OCI-LY3 (cell line): ENCODE measurements at regions not wholly inside any gene's neighbourhood (a gene's known extent, or its start where the extent isn't known, plus 50 kb on each side); places are given as distances from the start of the nearest gene placed in this dataset.

Experiments
- H2AFZ ChIP-seq: fragments of 200-600, 300-600 bp; shearing (Covaris generic); 2 replicates; pipeline ENCODE4 v1.6.0; 2014; ENCODE audit warnings: antibody characterized with exemption, low read depth, low read length
- H3K27ac ChIP-seq: fragments of 200-600, 300-600 bp; sonication (generic); 2 replicates; pipeline ENCODE4 v1.5.1; 2014; ENCODE audit warnings: mild to moderate bottlenecking, low read length, moderate library complexity, mixed read lengths
- H3K27me3 ChIP-seq: fragments of 200-600, 300-600 bp; sonication (generic); 2 replicates; pipeline ENCODE4 v1.6.1; 2014; ENCODE audit warnings: low read depth, low read length, mixed read lengths
- H3K36me3 ChIP-seq: fragments of 200-600, 300-600 bp; sonication (generic); replicated peaks from 2 replicates; pipeline ENCODE3; 2014; ENCODE audit warnings: low read depth, low read length, mixed read lengths
- H3K4me1 ChIP-seq: fragments of 300-600, 200-600 bp; sonication (generic); 2 replicates; pipeline ENCODE4 v1.6.1; 2014; ENCODE audit warnings: low read length, mixed read lengths
- H3K4me2 ChIP-seq: fragments of 200-600, 300-600 bp; sonication (generic); 2 replicates; pipeline ENCODE4 v1.6.1; 2014; ENCODE audit warnings: low read length, mixed read lengths
- H3K4me3 ChIP-seq: fragments of 300-600, 200-600 bp; sonication (generic); 2 replicates; pipeline ENCODE4 v1.5.1; 2014; ENCODE audit warnings: antibody characterized with exemption, mild to moderate bottlenecking, low read length, moderate library complexity
- H3K79me2 ChIP-seq: fragments of 300-600, 200-600 bp; shearing (Covaris generic); 2 replicates; pipeline ENCODE4 v1.6.1; 2014; ENCODE audit warnings: mild to moderate bottlenecking, low read length, mixed read lengths
- H3K9ac ChIP-seq: fragments of 300-600, 200-600 bp; shearing (Covaris generic); 2 replicates; pipeline ENCODE4 v1.6.0; 2014; ENCODE audit warnings: mild to moderate bottlenecking, low read length, moderate library complexity
- H3K9me3 ChIP-seq: fragments of 200-600, 300-600 bp; shearing (Covaris generic); 2 replicates; pipeline ENCODE4 v1.6.1; 2014; ENCODE audit warnings: low read length, mixed read lengths; ENCODE audit not compliant: insufficient read depth
- H4K20me1 ChIP-seq: fragments of 200-600, 300-600 bp; sonication (generic); 2 replicates; pipeline ENCODE4 v1.6.1; 2016; ENCODE audit warnings: low read length, mixed read lengths; ENCODE audit not compliant: insufficient read depth
- EZH2phosphoT487 ChIP-seq: fragments of 200-600 bp; shearing (Covaris generic); IDR thresholded peaks from 2 replicates; pipeline ENCODE4 v1.6.1; 2018; ENCODE audit warnings: antibody characterized with exemption, mixed run types, low read depth
- TF ChIP-seq, protein P1 (sequence below): fragments of 200-600, 300-600 bp; sonication (generic); IDR thresholded peaks from 2 replicates; pipeline ENCODE4 v1.5.1; 2014; ENCODE audit warnings: antibody characterized with exemption, low read length, low read depth

DNA sequence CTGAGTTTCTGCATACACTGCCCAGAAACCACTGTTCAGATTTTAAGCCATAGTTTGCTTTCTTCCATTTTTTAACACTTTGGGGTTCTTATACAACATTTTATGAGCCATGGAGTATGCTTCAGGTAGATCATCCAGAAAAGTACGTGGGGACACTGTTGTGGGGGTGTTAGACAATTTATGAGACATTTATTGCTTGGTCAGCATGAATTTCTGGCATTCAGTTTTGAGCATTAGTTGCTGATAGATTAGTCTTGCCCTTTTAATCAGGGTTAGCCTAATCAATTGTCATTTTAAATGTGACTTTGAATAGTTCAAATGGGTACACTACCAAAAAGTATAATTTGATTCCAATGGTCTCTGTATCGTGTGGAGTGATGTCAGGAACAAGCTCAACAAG, 434.9 kb downstream of the GPM6A start:
- Histone ChIP-seq H3K79me2 (no peaks in the 10 kb centered on the region), H3K4me2 (no peak overlapping the region), H3K4me3 (no peak overlapping the region), H2AFZ (no peak overlapping the region), H3K4me1 (no peaks in the 10 kb centered on the region), H4K20me1 (no peaks in the 10 kb centered on the region), H3K27ac (no peak overlapping the region), H3K27me3 (no peaks in the 10 kb centered on the region), H3K9ac (no peak overlapping the region), H3K9me3 (no peaks in the 10 kb centered on the region), H3K36me3 (no peaks in the 10 kb centered on the region)
- no peak for TF ChIP-seq EZH2phosphoT487
- TF ChIP-seq, protein P1, sequence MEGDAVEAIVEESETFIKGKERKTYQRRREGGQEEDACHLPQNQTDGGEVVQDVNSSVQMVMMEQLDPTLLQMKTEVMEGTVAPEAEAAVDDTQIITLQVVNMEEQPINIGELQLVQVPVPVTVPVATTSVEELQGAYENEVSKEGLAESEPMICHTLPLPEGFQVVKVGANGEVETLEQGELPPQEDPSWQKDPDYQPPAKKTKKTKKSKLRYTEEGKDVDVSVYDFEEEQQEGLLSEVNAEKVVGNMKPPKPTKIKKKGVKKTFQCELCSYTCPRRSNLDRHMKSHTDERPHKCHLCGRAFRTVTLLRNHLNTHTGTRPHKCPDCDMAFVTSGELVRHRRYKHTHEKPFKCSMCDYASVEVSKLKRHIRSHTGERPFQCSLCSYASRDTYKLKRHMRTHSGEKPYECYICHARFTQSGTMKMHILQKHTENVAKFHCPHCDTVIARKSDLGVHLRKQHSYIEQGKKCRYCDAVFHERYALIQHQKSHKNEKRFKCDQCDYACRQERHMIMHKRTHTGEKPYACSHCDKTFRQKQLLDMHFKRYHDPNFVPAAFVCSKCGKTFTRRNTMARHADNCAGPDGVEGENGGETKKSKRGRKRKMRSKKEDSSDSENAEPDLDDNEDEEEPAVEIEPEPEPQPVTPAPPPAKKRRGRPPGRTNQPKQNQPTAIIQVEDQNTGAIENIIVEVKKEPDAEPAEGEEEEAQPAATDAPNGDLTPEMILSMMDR, result no peak

DNA sequence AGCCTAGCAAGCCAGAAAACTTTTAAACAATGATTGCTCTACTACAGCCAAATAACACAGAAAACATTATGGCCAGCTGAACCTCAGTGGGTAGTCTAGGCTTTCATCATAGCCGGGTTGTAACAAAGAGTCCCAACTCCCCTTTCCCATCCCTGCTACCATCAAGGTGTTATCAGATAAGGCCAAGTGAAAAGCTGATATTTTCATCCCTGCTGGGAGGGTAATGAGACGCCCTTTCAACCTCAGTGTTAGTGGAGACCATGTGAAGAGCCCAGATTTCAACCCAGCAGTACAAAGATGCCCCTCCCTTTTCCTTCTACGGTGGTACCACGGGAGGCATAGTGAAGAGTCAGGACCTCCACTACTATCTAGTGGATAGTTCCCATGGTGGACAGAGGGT, 433.7 kb downstream of the GPM6A start:
- Histone ChIP-seq H3K4me3 (no peak overlapping the region), H2AFZ (no peak overlapping the region), H3K9me3 (no peaks in the 10 kb centered on the region), H3K27ac (no peak overlapping the region), H3K27me3 (no peaks in the 10 kb centered on the region), H3K36me3 (no peaks in the 10 kb centered on the region), H3K9ac (no peak overlapping the region), H3K4me2 (no peak overlapping the region), H3K4me1 (no peaks in the 10 kb centered on the region), H4K20me1 (no peaks in the 10 kb centered on the region), H3K79me2 (no peaks in the 10 kb centered on the region)
- no peak for TF ChIP-seq EZH2phosphoT487
- TF ChIP-seq, protein P1, result no peak

DNA sequence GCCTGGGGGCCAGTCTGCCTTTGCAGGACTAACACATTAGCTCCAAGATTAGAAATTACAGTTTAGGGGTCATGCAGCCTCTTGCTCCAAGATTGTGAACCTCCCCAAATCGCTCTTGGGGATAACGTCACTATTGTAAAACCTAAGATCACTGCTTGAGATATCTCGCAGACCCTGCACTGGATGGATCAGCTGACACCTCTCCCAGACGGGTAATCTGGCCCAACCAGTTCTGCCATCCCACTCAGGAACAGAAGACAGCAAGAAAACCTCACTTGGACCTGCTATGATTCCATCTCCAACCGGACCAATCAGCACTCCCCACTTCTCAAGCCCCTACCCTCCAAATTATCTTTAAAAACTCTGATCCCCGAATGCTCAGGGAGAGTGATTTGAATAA, 431.2 kb downstream of the GPM6A start:
- H4K20me1 ChIP-seq, result no peaks in the 10 kb centered on the region
- H3K27me3 ChIP-seq, result no peaks in the 10 kb centered on the region
- no peaks in the 10 kb centered on the region for H3K4me1 ChIP-seq
- H3K27ac ChIP-seq, result no peak overlapping the region
- no peak overlapping the region for H3K4me3 ChIP-seq
- H3K9me3 ChIP-seq, result no peaks in the 10 kb centered on the region
- H3K9ac ChIP-seq, result no peak overlapping the region
- H3K4me2 ChIP-seq, result no peak overlapping the region
- no peaks in the 10 kb centered on the region for H3K36me3 ChIP-seq
- TF ChIP-seq, protein P1, result no peak
- no peak for TF ChIP-seq EZH2phosphoT487
- H2AFZ ChIP-seq, result no peak overlapping the region
- no peaks in the 10 kb centered on the region for H3K79me2 ChIP-seq

DNA sequence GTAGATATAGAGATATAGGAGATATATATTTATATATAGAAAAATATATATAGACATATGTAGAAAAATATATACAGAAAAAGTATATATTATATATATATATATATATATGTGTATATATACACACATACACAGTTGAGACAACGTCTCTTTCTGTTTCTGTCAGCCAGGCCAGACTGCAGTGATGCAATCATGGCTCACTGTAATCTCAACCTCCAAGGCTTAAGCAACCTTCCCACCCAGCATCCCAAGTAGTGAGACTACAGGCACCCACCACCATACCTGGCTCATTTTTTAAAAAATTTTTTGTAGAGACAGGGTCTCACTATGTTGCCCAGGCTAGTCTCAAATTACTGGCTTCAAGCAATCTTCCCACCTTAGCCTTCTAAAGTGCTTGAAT, 426.3 kb downstream of the GPM6A start:
- no peaks in the 10 kb centered on the region for H3K79me2 ChIP-seq
- no peak overlapping the region for H2AFZ ChIP-seq
- H3K4me1 ChIP-seq, result no peaks in the 10 kb centered on the region; the same call in 1 of the 2 replicates
- no peaks in the 10 kb centered on the region for H4K20me1 ChIP-seq
- no peak overlapping the region for H3K27ac ChIP-seq
- TF ChIP-seq EZH2phosphoT487, result no peak
- TF ChIP-seq, protein P1, result no peak
- no peak overlapping the region for H3K4me2 ChIP-seq
- H3K9me3 ChIP-seq, result no peaks in the 10 kb centered on the region
- H3K4me3 ChIP-seq, result no peak overlapping the region
- no peaks in the 10 kb centered on the region for H3K36me3 ChIP-seq
- H3K27me3 ChIP-seq, result no peaks in the 10 kb centered on the region
- no peak overlapping the region for H3K9ac ChIP-seq
